ENCODE measurements at regions not wholly inside any gene's neighbourhood (a gene's known extent, or its start where the extent isn't known, plus 50 kb on each side); places are given as distances from the start of the nearest gene placed in this dataset.

DNA sequence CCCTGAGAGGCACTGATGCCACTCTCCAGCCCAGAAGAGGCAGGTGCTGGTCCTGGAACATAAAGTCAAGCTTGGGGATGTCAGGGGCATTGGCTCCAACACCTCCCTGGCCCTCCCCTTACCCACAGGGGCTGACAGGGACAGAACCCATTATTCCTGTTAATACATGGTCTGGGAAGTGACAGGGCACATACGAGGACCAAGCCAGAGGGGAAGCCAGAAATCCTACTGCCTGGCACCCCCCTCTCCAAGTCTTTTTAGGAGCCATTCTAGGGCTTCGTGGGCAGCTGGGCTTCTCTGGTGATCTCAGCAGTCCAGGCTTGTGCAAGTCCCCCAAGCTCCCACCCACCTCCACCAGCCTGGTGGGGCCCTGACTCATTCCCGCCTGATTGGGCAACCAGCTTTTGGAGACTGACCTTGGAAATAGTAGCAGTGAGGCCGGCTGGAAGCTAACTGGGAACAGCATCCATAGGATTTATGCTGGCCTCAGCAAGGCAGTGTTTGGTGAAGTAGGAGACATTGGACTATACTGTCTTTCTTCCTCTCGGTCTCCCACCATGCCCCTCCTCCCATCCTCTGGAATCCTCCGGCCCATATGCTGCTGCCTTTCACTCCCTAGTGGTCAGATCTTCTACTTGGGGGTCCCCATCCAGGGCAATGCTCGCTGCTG lies 86.4 kb upstream of the HK2 start:
- Histone ChIP-seq H3K27me3 (ENCODE audit: control insufficient read depth, insufficient read depth, low read length) (no peaks in the 10 kb centered on the region), H3K4me3 (ENCODE audit: insufficient read depth, low read depth, low read length) (no peak overlapping the region)
- DNase-seq, result no peak

DNA sequence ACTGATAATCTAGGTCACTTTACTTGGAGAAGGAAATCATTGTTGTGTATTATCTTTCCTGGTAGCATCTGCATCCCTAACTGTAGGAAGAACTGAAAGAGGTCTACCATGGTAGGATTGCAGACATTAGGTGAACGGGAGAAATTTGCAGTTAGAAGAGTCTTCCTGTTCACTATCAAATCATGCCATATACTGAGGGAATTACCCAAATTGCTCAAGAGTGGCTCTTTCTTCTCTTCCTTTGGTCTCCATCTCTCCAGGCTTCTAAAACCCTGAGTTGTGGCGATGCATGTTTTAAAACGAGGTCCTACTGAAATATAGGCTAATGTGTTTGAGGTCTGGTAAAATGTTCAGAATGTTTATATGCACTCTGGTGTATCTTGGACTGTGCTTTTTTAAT lies 85.3 kb upstream of the HK2 start:
- DNase-seq, result no peak
- H3K36me3 ChIP-seq (replicated peaks; ENCODE audit: control insufficient read depth, insufficient read depth, low read length), result no peaks in the 10 kb centered on the region

More for the DNA sequence above, 86.4 kb upstream of the HK2 start:
- H3K36me3 ChIP-seq (replicated peaks; ENCODE audit: control insufficient read depth, insufficient read depth, low read length), result no peaks in the 10 kb centered on the region

DNA sequence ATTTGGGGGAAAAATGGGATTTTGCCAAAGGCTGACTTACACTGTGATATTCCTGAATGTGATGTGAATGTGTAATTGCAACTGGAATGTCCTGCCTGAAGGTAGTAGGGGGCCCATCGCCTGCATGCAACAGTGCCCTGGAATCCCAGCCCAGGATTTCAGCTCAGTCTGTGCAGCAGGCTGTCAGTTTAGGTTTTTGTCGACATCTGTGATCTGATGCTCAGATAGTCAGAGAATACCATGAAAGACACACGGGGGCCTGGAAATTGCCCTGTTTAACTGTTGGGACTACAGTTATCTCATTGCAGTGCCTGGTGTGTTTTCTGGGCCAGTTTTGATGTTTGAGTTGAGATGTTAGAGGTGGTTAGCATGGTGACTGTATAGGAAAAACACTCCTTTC lies 84.5 kb upstream of the HK2 start:
- Histone ChIP-seq H3K27me3 (ENCODE audit: control insufficient read depth, insufficient read depth, low read length) (no peaks in the 10 kb centered on the region), H3K4me3 (ENCODE audit: insufficient read depth, low read depth, low read length) (no peak overlapping the region), H3K36me3 (replicated peaks; ENCODE audit: control insufficient read depth, insufficient read depth, low read length) (no peaks in the 10 kb centered on the region)
- DNase-seq, result no peak

More for the DNA sequence above, 85.3 kb upstream of the HK2 start:
- no peaks in the 10 kb centered on the region for H3K27me3 ChIP-seq (ENCODE audit: control insufficient read depth, insufficient read depth, low read length)
- no peak overlapping the region for H3K4me3 ChIP-seq (ENCODE audit: insufficient read depth, low read depth, low read length)

DNA sequence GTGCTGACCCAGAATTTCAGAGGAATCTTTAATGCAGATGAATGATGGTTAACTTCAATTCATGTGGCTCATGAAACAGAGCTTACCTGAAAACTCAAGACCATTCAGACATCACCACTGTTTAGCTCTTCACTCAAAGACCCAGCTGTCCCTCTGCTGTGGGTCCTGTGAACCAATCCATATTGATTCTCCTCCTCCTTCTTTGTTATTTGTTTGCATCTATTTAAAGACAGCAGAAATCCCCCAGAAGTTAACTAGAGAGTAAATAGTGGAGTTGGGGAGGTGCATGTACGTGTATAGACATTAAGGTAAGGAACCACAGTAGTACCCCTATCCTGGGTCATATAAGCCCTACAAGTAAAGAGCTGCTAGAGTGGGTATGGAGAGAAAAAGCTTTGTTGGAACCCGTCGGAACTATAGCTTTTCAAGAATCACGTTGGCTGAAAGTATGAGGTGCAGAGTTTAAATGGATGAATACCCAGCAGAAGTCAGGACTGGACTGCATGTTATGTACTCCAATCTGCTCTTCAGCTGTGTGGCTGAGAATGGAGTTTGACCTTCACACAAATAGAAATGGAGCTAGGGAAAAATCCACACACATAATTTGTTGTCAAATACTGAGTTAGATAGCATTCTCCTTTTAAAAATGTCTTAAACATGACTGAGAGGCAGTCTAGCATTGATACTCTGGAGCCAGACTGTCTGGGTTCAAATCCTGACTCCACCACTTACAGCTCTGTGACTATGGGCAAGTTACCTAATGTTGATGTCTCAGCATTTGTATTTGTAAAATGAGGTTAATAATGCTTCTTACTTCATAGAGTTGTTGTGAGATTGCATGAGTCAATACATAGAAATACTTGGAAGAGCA lies 81.7 kb upstream of the HK2 start:
- no peak for DNase-seq
- H3K4me3 ChIP-seq (ENCODE audit: insufficient read depth, low read depth, low read length), result no peak overlapping the region
- H3K27me3 ChIP-seq (ENCODE audit: control insufficient read depth, insufficient read depth, low read length), result no peaks in the 10 kb centered on the region
- H3K36me3 ChIP-seq (replicated peaks; ENCODE audit: control insufficient read depth, insufficient read depth, low read length), result no peaks in the 10 kb centered on the region

DNA sequence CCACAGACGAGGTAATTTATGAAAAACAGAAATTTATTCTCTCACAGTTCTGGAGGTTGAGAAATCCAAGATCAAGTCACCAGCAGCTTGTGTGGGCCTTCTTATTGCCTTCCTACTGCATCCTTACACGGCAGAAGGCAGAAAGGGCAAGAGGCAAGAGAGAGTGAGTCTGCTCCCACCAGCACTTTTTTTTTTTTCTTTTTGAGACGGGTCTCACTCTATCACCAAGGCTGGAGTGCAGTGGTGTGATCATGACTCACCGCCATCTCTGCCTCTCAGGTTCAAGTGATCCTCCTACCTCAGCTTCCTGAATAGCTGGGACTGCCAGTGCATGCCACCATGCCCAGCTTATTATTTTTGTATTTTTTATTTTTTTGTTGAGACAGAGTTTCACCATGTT lies 78.5 kb upstream of the HK2 start:
- Histone ChIP-seq H3K4me3 (ENCODE audit: insufficient read depth, low read depth, low read length) (no peak overlapping the region), H3K36me3 (replicated peaks; ENCODE audit: control insufficient read depth, insufficient read depth, low read length) (no peaks in the 10 kb centered on the region), H3K27me3 (ENCODE audit: control insufficient read depth, insufficient read depth, low read length) (no peaks in the 10 kb centered on the region)
- DNase-seq, result no peak

DNA sequence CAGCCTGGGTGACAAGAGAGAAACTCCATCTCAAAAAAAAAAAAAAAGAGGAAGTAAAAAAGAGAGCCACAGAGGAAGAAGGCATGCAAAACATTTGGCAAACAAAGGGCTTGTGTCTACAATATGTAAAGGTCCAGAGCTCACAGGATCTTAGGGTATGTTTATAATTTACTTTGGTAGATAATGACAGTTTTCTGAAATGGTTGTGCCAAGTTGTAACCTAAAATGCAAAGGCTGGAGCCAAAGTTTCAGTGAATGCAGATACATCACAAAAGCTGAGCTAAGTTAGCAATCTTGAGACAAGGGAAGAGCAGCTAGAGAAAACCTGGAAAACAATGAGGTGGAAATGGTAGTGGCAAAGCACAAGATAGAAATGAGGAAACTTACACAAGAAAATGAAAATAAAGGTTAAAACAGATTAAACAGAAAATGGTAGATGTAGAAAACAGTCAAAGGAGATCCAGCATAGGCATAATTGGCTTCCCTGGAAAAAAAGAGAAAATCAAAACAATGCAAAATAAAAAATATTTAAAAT lies 77.5 kb upstream of the HK2 start:
- Histone ChIP-seq H3K36me3 (replicated peaks; ENCODE audit: control insufficient read depth, insufficient read depth, low read length) (no peaks in the 10 kb centered on the region), H3K4me3 (ENCODE audit: insufficient read depth, low read depth, low read length) (no peak overlapping the region), H3K27me3 (ENCODE audit: control insufficient read depth, insufficient read depth, low read length) (no peaks in the 10 kb centered on the region)
- no peak for DNase-seq

DNA sequence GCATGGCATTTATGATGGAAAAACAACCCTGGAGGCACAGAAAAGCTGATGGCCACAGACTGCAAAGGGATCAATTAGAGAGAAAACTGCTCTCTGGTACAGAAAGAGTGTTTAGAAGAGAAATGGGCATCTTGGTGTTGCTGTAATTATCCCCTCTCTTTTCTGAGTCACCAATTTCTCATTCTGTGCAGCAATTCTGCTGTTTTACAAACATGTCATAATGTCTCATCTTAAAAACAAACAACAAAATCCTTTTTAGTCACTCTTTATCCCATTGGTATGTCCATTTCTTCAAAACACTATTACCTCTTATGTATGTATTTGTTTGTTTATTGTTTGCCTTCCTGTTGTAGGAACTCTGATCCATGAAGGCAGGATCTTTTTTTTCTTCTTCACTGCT lies 73.9 kb upstream of the HK2 start:
- Histone ChIP-seq H3K27me3 (ENCODE audit: control insufficient read depth, insufficient read depth, low read length) (no peaks in the 10 kb centered on the region), H3K4me3 (ENCODE audit: insufficient read depth, low read depth, low read length) (no peak overlapping the region), H3K36me3 (replicated peaks; ENCODE audit: control insufficient read depth, insufficient read depth, low read length) (no peaks in the 10 kb centered on the region)
- no peak for DNase-seq

DNA sequence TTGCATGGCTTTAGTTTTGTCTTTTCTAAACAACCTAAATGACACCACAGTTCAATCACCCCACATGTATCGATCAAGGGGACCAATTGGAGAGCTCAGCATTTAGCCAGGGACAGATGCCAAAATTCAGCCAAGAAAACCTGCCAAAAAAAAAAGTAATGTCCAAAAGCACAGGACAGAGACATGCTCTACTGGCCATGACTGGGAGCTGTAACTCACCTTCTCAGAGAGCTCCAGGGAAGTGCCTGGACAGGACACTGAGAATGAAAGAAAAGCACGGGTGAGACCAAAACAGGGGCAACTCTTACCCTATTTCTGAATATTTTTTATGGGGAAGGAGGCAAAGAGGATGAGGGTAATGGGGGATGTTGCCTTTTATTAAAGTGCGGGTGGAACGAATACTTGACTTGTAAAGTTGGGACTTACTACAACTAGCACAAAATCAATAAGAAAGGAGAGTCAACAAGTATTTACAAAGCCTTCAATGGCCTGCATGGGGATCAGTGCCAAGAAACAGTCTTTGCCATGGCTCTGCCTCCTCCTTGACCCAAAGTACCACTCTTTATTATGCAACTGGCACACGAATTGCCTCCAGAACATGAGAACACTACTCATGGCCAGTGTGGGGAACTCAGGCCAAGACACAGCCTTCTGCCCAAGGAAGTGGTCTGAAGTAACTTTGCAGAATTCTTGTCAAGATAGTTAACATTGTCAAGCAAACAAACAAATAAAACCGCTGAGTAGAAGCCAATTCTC lies 72.9 kb upstream of the HK2 start:
- Histone ChIP-seq H3K36me3 (replicated peaks; ENCODE audit: control insufficient read depth, insufficient read depth, low read length) (no peaks in the 10 kb centered on the region), H3K4me3 (ENCODE audit: insufficient read depth, low read depth, low read length) (no peak overlapping the region), H3K27me3 (ENCODE audit: control insufficient read depth, insufficient read depth, low read length) (no peaks in the 10 kb centered on the region)
- no peak for DNase-seq

DNA sequence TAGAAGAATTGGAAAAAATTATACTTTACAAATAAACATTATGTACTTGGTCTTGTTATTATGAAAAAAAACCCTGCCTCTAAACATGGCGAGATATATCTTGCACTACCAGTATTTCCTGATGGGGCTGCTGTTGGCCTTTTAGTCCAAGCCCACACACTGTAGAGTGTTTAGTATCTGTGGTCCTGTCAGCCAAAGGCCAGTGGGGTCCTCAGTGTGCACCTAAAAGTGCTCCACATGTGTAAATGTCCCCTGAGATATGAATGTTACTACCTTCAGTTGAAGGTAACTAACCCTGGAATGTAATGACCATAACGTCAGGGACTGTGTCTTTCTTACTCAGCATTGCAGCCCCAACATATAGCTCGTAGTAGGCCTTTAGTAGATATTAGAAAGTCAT lies 71.1 kb upstream of the HK2 start:
- no peak overlapping the region for H3K4me3 ChIP-seq (ENCODE audit: insufficient read depth, low read depth, low read length)
- peak; percentile 38 for DNase-seq
- H3K27me3 ChIP-seq (ENCODE audit: control insufficient read depth, insufficient read depth, low read length), result no peaks in the 10 kb centered on the region
- H3K36me3 ChIP-seq (replicated peaks; ENCODE audit: control insufficient read depth, insufficient read depth, low read length), result no peaks in the 10 kb centered on the region

DNA sequence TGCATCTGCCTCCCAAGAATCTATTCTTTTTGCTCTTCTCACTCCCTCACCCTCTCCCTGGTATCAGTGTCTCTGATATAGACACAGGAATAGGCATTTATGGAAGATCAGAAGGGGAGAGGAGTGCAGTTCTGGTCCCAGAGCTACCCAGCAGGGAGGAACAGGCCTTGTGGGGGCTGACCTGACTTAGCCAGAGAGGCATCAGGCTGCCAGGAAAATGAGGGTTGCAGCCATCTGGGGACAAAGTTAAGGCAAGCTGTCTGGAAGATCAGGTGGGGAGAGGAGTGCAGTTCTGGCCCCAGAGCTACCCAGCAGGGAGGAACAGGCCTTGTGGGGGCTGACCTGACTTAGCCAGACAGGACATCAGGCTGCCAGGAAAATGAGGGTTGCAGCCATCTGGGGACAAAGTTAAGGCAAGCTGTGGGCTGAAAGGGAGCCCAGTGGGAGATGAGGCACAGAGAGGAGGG lies 69.9 kb upstream of the HK2 start:
- no peaks in the 10 kb centered on the region for H3K36me3 ChIP-seq (replicated peaks; ENCODE audit: control insufficient read depth, insufficient read depth, low read length)

DNA sequence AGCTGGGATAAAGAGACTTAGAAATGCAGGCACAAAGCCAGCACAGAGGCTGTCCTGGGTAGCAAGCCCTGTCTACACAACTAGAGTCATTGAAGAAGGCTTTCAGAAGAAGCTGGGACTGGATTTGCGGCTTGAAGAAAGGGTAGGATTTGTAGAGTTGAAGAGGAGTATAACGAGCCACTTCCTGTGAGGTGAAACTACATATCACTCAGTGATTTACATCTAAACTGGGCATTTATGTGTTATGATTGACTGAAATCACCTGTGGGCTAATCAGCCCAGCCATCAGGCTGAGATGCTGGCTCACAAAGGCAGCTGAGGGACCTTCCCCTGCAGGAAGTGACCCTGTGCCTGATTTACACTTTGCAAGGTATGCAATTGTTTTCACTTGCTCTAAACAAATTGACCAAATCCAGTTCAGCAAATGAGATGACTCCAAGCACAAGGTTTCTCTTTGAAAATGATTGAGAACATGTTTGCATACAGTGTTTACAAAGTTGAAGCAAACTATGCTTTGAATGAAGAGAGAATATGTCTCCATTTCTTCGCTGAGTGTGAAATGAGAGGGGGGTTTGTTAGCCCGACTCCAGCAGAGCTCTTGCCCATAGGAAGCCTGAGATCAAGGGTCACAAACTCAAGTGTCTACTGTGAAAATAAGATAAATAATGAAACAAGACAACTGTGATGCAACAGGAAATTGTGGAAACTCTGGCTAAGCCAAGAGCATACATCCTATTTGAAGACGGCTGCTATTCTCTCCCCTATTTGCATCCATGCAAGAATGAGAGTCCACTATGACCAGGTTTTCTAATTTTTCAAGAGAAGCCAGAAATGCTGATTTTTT lies 69.3 kb upstream of the HK2 start:
- H3K27me3 ChIP-seq (ENCODE audit: control insufficient read depth, insufficient read depth, low read length), result no peaks in the 10 kb centered on the region
- H3K4me3 ChIP-seq (ENCODE audit: insufficient read depth, low read depth, low read length), result no peak overlapping the region
- DNase-seq, result no peak
- no peaks in the 10 kb centered on the region for H3K36me3 ChIP-seq (replicated peaks; ENCODE audit: control insufficient read depth, insufficient read depth, low read length)

More for the DNA sequence above, 69.9 kb upstream of the HK2 start:
- no peak for DNase-seq
- H3K27me3 ChIP-seq (ENCODE audit: control insufficient read depth, insufficient read depth, low read length), result no peaks in the 10 kb centered on the region
- no peak overlapping the region for H3K4me3 ChIP-seq (ENCODE audit: insufficient read depth, low read depth, low read length)

DNA sequence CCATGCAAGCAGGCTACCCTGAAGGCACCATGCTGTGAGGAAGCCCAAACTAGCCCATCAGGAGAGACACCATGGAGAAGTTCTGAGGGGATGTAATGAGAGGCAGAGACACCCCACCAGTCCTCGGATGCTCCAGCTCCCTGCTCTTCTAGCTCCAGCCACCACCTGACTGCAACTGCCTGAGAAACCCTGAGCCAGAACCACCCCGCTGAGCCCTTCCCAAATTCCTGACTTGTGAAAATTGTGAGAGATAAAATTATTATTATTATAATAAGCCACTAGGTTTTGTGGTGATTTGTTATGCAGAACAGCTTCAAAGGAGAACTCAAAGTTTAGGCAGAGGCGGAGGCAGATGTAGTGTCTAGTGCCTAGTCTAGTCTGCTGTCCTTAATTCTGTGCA lies 67.1 kb upstream of the HK2 start:
- Histone ChIP-seq H3K36me3 (replicated peaks; ENCODE audit: control insufficient read depth, insufficient read depth, low read length) (no peaks in the 10 kb centered on the region), H3K27me3 (ENCODE audit: control insufficient read depth, insufficient read depth, low read length) (no peaks in the 10 kb centered on the region), H3K4me3 (ENCODE audit: insufficient read depth, low read depth, low read length) (no peak overlapping the region)
- no peak for DNase-seq

DNA sequence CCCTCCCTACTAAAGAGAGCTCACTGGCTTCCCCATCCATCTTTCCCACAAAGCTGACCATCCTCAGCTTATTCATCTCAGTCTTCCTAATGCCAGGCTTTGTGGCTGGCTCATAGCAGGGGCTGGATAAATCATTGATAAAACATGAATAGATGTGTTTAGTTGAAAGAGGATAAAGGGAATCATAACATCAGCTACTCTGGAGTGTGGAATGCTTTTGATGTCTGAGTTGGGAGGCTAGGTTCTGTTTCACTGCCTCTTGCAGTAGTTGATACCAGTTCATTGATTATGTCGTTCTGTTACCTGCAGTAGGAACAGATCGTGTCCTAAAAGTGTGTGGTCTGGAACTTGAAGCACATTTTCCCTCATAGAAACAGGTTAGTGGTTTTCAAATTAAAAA lies 66.3 kb upstream of the HK2 start:
- Histone ChIP-seq H3K36me3 (replicated peaks; ENCODE audit: control insufficient read depth, insufficient read depth, low read length) (no peaks in the 10 kb centered on the region), H3K4me3 (ENCODE audit: insufficient read depth, low read depth, low read length) (no peak overlapping the region), H3K27me3 (ENCODE audit: control insufficient read depth, insufficient read depth, low read length) (no peaks in the 10 kb centered on the region)
- DNase-seq, result no peak

DNA sequence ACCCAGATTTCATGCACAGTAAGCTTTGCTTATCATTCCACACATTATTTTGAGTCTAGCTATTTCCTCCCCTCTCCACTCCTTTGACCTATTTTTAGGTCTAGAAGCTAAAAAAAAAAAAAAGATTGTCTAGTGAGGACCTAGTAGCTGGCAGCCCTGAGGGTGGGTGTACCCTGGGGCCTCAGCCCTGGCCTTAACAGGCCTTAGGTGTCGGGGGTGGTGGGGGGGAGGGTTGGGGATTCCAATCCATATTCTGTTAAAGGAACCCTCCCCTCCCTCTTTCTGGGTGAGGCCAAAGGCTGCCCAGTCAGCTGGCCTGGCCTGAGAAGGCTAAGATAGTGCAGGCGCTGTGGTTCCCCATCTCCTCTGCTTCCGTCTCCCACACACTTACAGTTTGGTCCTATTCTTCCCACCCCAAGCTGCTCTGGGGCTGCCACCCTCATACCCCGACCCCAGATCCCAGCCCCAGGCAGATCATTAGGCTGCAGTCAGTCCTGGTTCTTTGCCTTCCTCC lies 65.5 kb upstream of the HK2 start:
- Histone ChIP-seq H3K36me3 (replicated peaks; ENCODE audit: control insufficient read depth, insufficient read depth, low read length) (no peaks in the 10 kb centered on the region), H3K27me3 (ENCODE audit: control insufficient read depth, insufficient read depth, low read length) (no peaks in the 10 kb centered on the region), H3K4me3 (ENCODE audit: insufficient read depth, low read depth, low read length) (no peak overlapping the region)
- DNase-seq, result no peak
